GM23338 (cell line): ENCODE measurements at regions not wholly inside any gene's neighbourhood (a gene's known extent, or its start where the extent isn't known, plus 50 kb on each side); places are given as distances from the start of the nearest gene placed in this dataset.

Source experiments
- CREB1 ChIP-seq: fragments of 250-450 bp; sonication (Bioruptor Pico); IDR thresholded peaks from 2 replicates; pipeline ENCODE4 v1.5.0; 2020; ENCODE audit warnings: low read depth, mild to moderate bottlenecking, moderate library complexity
- EZH2 ChIP-seq: fragments of 200-600 bp; sonication (generic); IDR thresholded peaks from one replicate; pipeline ENCODE4 v1.8.0; 2017; ENCODE audit warnings: antibody characterized with exemption, mild to moderate bottlenecking, low read depth; ENCODE audit not compliant: unreplicated experiment
- EZH2phosphoT487 ChIP-seq: fragments of 200-600 bp; sonication (generic); IDR thresholded peaks from one replicate; pipeline ENCODE4 v1.8.1; 2018; ENCODE audit warnings: antibody characterized with exemption; ENCODE audit not compliant: unreplicated experiment
- JUNB ChIP-seq: IDR thresholded peaks from one replicate; pipeline ENCODE4 v1.6.1; 2016; ENCODE audit warnings: antibody characterized with exemption; ENCODE audit not compliant: unreplicated experiment
- NANOG ChIP-seq: IDR thresholded peaks from 2 replicates; pipeline ENCODE4 v1.6.1; 2016; ENCODE audit warnings: antibody characterized with exemption, borderline replicate concordance
- TF ChIP-seq, protein P1 (sequence below): fragments of 250-450 bp; sonication (Bioruptor Pico); IDR thresholded peaks from 2 replicates; pipeline ENCODE4 v1.5.0; 2020; ENCODE audit warnings: mild to moderate bottlenecking, moderate library complexity
- TF ChIP-seq, protein P2 (sequence below): IDR thresholded peaks from one replicate; pipeline ENCODE4 v1.6.1; 2018; ENCODE audit warnings: antibody characterized with exemption; ENCODE audit not compliant: unreplicated experiment

DNA sequence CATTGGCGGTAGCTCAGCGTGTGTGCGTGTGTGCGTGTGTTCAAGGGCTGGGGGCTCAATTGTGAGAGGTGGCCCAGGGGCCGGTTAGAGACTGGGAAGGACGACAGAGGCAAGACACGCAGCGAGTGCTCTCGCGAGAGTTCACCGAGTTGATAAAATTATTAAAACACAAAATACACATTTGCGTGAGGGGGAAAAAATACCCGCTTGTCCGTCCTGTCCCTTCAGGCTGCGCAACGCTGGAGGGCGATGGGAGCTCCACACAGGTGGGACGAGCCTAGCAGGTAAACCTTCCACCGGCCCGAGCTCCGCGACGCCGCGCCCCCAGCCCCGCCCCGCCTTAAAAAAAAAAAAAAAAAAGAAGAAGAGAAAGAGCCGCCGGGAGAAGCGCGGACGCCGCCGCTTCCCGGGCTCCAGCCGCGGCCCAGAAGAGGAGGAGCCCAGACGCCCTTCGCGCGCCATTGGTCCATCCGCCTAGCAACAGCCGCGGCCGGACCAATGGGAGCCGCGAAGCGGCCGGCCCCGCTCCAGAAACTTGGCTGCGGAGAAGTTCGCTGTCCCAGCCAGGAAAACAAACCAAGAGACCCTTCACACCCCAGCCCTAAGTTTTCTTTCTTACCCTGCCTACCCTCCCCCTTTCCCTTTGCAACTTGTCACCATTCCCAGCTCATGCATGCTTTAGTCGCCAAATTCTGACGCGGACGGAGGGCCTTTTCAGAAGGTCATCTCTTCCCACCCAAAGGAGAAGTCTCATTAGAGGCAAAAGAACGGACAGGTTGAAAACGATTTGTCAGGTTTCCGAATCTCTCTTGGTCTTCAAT, 169.9 kb upstream of the MAF start (continued):
- TF ChIP-seq, protein P1, sequence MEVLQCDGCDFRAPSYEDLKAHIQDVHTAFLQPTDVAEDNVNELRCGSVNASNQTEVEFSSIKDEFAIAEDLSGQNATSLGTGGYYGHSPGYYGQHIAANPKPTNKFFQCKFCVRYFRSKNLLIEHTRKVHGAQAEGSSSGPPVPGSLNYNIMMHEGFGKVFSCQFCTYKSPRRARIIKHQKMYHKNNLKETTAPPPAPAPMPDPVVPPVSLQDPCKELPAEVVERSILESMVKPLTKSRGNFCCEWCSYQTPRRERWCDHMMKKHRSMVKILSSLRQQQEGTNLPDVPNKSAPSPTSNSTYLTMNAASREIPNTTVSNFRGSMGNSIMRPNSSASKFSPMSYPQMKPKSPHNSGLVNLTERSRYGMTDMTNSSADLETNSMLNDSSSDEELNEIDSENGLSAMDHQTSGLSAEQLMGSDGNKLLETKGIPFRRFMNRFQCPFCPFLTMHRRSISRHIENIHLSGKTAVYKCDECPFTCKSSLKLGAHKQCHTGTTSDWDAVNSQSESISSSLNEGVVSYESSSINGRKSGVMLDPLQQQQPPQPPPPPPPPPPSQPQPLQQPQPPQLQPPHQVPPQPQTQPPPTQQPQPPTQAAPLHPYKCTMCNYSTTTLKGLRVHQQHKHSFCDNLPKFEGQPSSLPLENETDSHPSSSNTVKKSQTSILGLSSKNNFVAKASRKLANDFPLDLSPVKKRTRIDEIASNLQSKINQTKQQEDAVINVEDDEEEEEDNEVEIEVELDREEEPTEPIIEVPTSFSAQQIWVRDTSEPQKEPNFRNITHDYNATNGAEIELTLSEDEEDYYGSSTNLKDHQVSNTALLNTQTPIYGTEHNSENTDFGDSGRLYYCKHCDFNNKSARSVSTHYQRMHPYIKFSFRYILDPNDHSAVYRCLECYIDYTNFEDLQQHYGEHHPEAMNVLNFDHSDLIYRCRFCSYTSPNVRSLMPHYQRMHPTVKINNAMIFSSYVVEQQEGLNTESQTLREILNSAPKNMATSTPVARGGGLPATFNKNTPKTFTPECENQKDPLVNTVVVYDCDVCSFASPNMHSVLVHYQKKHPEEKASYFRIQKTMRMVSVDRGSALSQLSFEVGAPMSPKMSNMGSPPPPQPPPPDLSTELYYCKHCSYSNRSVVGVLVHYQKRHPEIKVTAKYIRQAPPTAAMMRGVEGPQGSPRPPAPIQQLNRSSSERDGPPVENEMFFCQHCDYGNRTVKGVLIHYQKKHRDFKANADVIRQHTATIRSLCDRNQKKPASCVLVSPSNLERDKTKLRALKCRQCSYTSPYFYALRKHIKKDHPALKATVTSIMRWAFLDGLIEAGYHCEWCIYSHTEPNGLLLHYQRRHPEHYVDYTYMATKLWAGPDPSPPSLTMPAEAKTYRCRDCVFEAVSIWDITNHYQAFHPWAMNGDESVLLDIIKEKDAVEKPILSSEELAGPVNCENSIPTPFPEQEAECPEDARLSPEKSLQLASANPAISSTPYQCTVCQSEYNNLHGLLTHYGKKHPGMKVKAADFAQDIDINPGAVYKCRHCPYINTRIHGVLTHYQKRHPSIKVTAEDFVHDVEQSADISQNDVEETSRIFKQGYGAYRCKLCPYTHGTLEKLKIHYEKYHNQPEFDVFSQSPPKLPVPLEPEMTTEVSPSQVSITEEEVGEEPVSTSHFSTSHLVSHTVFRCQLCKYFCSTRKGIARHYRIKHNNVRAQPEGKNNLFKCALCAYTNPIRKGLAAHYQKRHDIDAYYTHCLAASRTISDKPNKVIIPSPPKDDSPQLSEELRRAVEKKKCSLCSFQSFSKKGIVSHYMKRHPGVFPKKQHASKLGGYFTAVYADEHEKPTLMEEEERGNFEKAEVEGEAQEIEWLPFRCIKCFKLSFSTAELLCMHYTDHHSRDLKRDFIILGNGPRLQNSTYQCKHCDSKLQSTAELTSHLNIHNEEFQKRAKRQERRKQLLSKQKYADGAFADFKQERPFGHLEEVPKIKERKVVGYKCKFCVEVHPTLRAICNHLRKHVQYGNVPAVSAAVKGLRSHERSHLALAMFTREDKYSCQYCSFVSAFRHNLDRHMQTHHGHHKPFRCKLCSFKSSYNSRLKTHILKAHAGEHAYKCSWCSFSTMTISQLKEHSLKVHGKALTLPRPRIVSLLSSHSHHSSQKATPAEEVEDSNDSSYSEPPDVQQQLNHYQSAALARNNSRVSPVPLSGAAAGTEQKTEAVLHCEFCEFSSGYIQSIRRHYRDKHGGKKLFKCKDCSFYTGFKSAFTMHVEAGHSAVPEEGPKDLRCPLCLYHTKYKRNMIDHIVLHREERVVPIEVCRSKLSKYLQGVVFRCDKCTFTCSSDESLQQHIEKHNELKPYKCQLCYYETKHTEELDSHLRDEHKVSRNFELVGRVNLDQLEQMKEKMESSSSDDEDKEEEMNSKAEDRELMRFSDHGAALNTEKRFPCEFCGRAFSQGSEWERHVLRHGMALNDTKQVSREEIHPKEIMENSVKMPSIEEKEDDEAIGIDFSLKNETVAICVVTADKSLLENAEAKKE (CRISPR knock-in tag): 0 out of 2 replicates have a peak, but pooled peaks have one; percentile 2
- no peak for TF ChIP-seq EZH2phosphoT487
- TF ChIP-seq NANOG: no peak
- TF ChIP-seq, protein P2, sequence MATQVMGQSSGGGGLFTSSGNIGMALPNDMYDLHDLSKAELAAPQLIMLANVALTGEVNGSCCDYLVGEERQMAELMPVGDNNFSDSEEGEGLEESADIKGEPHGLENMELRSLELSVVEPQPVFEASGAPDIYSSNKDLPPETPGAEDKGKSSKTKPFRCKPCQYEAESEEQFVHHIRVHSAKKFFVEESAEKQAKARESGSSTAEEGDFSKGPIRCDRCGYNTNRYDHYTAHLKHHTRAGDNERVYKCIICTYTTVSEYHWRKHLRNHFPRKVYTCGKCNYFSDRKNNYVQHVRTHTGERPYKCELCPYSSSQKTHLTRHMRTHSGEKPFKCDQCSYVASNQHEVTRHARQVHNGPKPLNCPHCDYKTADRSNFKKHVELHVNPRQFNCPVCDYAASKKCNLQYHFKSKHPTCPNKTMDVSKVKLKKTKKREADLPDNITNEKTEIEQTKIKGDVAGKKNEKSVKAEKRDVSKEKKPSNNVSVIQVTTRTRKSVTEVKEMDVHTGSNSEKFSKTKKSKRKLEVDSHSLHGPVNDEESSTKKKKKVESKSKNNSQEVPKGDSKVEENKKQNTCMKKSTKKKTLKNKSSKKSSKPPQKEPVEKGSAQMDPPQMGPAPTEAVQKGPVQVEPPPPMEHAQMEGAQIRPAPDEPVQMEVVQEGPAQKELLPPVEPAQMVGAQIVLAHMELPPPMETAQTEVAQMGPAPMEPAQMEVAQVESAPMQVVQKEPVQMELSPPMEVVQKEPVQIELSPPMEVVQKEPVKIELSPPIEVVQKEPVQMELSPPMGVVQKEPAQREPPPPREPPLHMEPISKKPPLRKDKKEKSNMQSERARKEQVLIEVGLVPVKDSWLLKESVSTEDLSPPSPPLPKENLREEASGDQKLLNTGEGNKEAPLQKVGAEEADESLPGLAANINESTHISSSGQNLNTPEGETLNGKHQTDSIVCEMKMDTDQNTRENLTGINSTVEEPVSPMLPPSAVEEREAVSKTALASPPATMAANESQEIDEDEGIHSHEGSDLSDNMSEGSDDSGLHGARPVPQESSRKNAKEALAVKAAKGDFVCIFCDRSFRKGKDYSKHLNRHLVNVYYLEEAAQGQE: no peak
- no peak for TF ChIP-seq JUNB
- no peak for TF ChIP-seq EZH2
- no peak for TF ChIP-seq CREB1
